Transverse colon (tissue), 4 donors: ENCODE measurements at regions not wholly inside any gene's neighbourhood (a gene's known extent, or its start where the extent isn't known, plus 50 kb on each side); places are given as distances from the start of the nearest gene placed in this dataset.

ENCODE experiments used
- DNase-seq: peaks from one replicate; pipeline ENCODE4 v3.0.0-alpha.2; 2019
- H3K27ac ChIP-seq, 4 donors: fragments of 200-600 bp; sonication (generic); 2 replicates each; pipeline ENCODE4 v1.5.1; 2016 to 2018; ENCODE audit warnings: inconsistent platforms in 4 of 4
- H3K27me3 ChIP-seq: fragments of 200-600 bp; sonication (generic); 2 replicates; pipeline ENCODE4 v1.5.1; 2017; ENCODE audit warnings: inconsistent platforms
- H3K36me3 ChIP-seq, 4 donors: fragments of 200-600 bp; sonication (generic); 2 replicates each; pipeline ENCODE4 v1.5.1; 2017 to 2019; ENCODE audit warnings: inconsistent platforms in 4 of 4
- H3K4me1 ChIP-seq, 4 donors: fragments of 200-600 bp; sonication (generic); 2 replicates each; pipeline ENCODE4 v1.5.1; 2017 to 2020; ENCODE audit warnings: inconsistent platforms in 4 of 4
- H3K4me3 ChIP-seq, 4 donors: fragments of 200-600 bp; sonication (generic); 1 replicate in 1 of 4; 2 replicates in 3 of 4; pipeline versions ENCODE4 v1.5.1 to v1.6.1; 2017 to 2019; ENCODE audit warnings: inconsistent platforms in 4 of 4
- H3K9me3 ChIP-seq, 2 donors: fragments of 200-600 bp; sonication (generic); 2 replicates each; pipeline ENCODE4 v1.5.1; 2017 to 2019; ENCODE audit warnings: inconsistent platforms in 2 of 2
- CTCF ChIP-seq, 5 experiments: fragments of 200-600 bp in 3 of 5; fragments of 450-650 bp in 2 of 5; sonication (generic) in 3 of 5; IDR thresholded peaks; 1 replicate in 2 of 5; 2 replicates in 3 of 5; pipeline ENCODE4 v1.5.1; 2016 to 2017; ENCODE audit warnings: antibody characterized with exemption in 5 of 5, inconsistent platforms in 3 of 5, mild to moderate bottlenecking in 2 of 5, moderate library complexity in 1 of 5
- EP300 ChIP-seq: sonication (generic); formaldehyde crosslinking; IDR thresholded peaks from one replicate; pipeline ENCODE4 v1.6.1; 2017; ENCODE audit warnings: antibody characterized with exemption, low read depth
- POLR2A ChIP-seq: fragments of 450-650 bp; IDR thresholded peaks from one replicate; pipeline ENCODE4 v1.6.1; 2016; ENCODE audit warnings: antibody characterized with exemption, mild to moderate bottlenecking, moderate library complexity
- POLR2AphosphoS5 ChIP-seq, 3 donors: sonication (generic); formaldehyde crosslinking; IDR thresholded peaks; one replicate each; pipeline ENCODE4 v1.6.1; 2016; ENCODE audit warnings: antibody characterized with exemption in 3 of 3
- WGBS, 2 donors: methylation state at CpG; one replicate each; pipeline ENCODE4 v1.1.5; 2018; ENCODE audit warnings: low coverage in 1 of 2; 5-methylcytosine and 5-hydroxymethylcytosine counted together
- in situ Hi-C, 4 donors: fragments of 200-750 bp; cut with MboI; loops; one replicate each; pipeline versions ENCODE4 v1.15.0 to v1.15.1; 2017; ENCODE audit warnings: low sequenced_read_pairs in 3 of 4, low pct_ligation_motif_present in 1 of 4, low pct_unique_long_range_greater_than_20kb in 1 of 4
- intact Hi-C: fragments of 100-400 bp; cut with DNase I; formaldehyde crosslinking; loops from one replicate; pipeline ENCODE4 v1.15.1; 2023; ENCODE audit warnings: low total_unique reads

GRCh38 chr5:169423580-169424278 lies 122.8 kb upstream of the SLIT3 start:
- H3K27me3 ChIP-seq: no peaks in the 10 kb centered on the region
- no peak overlapping the region for H3K4me3 ChIP-seq
- no peaks in the 10 kb centered on the region for H3K4me1 ChIP-seq
- no peak for DNase-seq
- intact Hi-C loops (no loop called here), in situ Hi-C loops (no loop called here)
- H3K36me3 ChIP-seq: no peaks in the 10 kb centered on the region
- WGBS, 2 donors: 77 to 100% methylated on average over 2 to 3 of the region's 3 CpGs
- H3K27ac ChIP-seq: no peak overlapping the region
- TF ChIP-seq POLR2AphosphoS5 (IDR thresholded peaks at IDR 0.05): no peak
- no peak for TF ChIP-seq CTCF (IDR thresholded peaks at IDR 0.05)
- TF ChIP-seq POLR2A: no peak
- no peak for TF ChIP-seq EP300
- no peaks in the 10 kb centered on the region for H3K9me3 ChIP-seq

- 79% methylated on average over 3 of the region's 3 CpGs; no CpG with 5 or more reads in 1 of the 2 donors for WGBS, 2 donors
- intact Hi-C loops: no loop called here
- in situ Hi-C loops: no loop called here
- TF ChIP-seq POLR2A (no peak), CTCF (IDR thresholded peaks at IDR 0.05) (no peak), POLR2AphosphoS5 (IDR thresholded peaks at IDR 0.05) (no peak), EP300 (no peak)
- Histone ChIP-seq H3K36me3 (no peaks in the 10 kb centered on the region), H3K27me3 (no peaks in the 10 kb centered on the region), H3K27ac (no peak overlapping the region), H3K9me3 (no peaks in the 10 kb centered on the region), H3K4me1 (no peaks in the 10 kb centered on the region), H3K4me3 (no peak overlapping the region)
- DNase-seq: no peak
These were observed 121.1 kb upstream of the SLIT3 start for GRCh38 chr5:169422087-169422486.

GRCh38 chr5:169421677-169422076 lies 120.7 kb upstream of the SLIT3 start:
- no peaks in the 10 kb centered on the region for H3K4me1 ChIP-seq
- TF ChIP-seq EP300 (no peak), POLR2A (no peak), POLR2AphosphoS5 (IDR thresholded peaks at IDR 0.05) (no peak), CTCF (IDR thresholded peaks at IDR 0.05) (no peak)
- H3K27ac ChIP-seq: no peak overlapping the region
- DNase-seq: no peak
- H3K9me3 ChIP-seq: no peaks in the 10 kb centered on the region
- no peaks in the 10 kb centered on the region for H3K36me3 ChIP-seq
- 47 to 59% methylated on average over 2 of the region's 2 CpGs for WGBS, 2 donors
- intact Hi-C loops (no loop called here), in situ Hi-C loops (no loop called here)
- no peak overlapping the region for H3K4me3 ChIP-seq
- no peaks in the 10 kb centered on the region for H3K27me3 ChIP-seq

GRCh38 chr5:169417676-169418075 lies 116.7 kb upstream of the SLIT3 start:
- intact Hi-C loops: no loop called here
- in situ Hi-C loops: no loop called here
- WGBS, 2 donors: 73 to 83% methylated on average over 2 to 4 of the region's 4 CpGs

More at GRCh38 chr5:169417676-169418075, 116.7 kb upstream of the SLIT3 start:
- H3K27me3 ChIP-seq: no peaks in the 10 kb centered on the region
- no peaks in the 10 kb centered on the region for H3K36me3 ChIP-seq
- no peaks in the 10 kb centered on the region for H3K4me1 ChIP-seq
- no peak overlapping the region for H3K4me3 ChIP-seq
- no peak for DNase-seq
- H3K9me3 ChIP-seq: no peaks in the 10 kb centered on the region
- no peak for TF ChIP-seq EP300
- no peak for TF ChIP-seq POLR2AphosphoS5 (IDR thresholded peaks at IDR 0.05)
- TF ChIP-seq POLR2A: no peak
- no peak overlapping the region for H3K27ac ChIP-seq
